ENCODE measurements at regions not wholly inside any gene's neighbourhood (a gene's known extent, or its start where the extent isn't known, plus 50 kb on each side); places are given as distances from the start of the nearest gene placed in this dataset.
"Not testable (repeated sequence)": the region's sequence is repeated elsewhere in the genome, so short reads cannot be mapped to it uniquely, and the experiment has no call there.

- Histone ChIP-seq H3K4me3 (ENCODE audit: low read length) (no peak overlapping the region), H3K27me3 (ENCODE audit: insufficient read depth, low read length) (no peaks in the 10 kb centered on the region), H3K9me3 (ENCODE audit: insufficient read depth, low read depth, low read length) (peaks cover 15% of the 10 kb centered on the region), H3K9ac (ENCODE audit: low read depth, low read length) (no peak overlapping the region), H3K27ac (ENCODE audit: low read depth, low read length) (no peak overlapping the region), H3K36me3 (ENCODE audit: insufficient read depth, low read length) (no peaks in the 10 kb centered on the region), H3K4me1 (ENCODE audit: insufficient read depth, low read length) (no peaks in the 10 kb centered on the region)
- 100% methylated on average over 1 of the region's 1 CpG for WGBS
Measured at GRCh38 chr6:48671505-48671904, 560.5 kb upstream of the PTCHD4 start.

GRCh38 chr6:48670546-48670945 lies 559.5 kb upstream of the PTCHD4 start:
- 100% methylated on average over 1 of the region's 2 CpGs for WGBS
- no peaks in the 10 kb centered on the region for H3K36me3 ChIP-seq (ENCODE audit: insufficient read depth, low read length)
- no peak overlapping the region for H3K27ac ChIP-seq (ENCODE audit: low read depth, low read length)
- no peaks in the 10 kb centered on the region for H3K27me3 ChIP-seq (ENCODE audit: insufficient read depth, low read length)
- no peaks in the 10 kb centered on the region for H3K4me1 ChIP-seq (ENCODE audit: insufficient read depth, low read length)
- H3K9ac ChIP-seq (ENCODE audit: low read depth, low read length): no peak overlapping the region
- no peak overlapping the region for H3K4me3 ChIP-seq (ENCODE audit: low read length)
- peaks cover 15% of the 10 kb centered on the region for H3K9me3 ChIP-seq (ENCODE audit: insufficient read depth, low read depth, low read length)

- WGBS: 93% methylated on average over 2 of the region's 2 CpGs
Measured at GRCh38 chr6:48667797-48668196, 556.8 kb upstream of the PTCHD4 start.

GRCh38 chr6:48664826-48665225 lies 553.8 kb upstream of the PTCHD4 start:
- WGBS: 94% methylated on average over 3 of the region's 3 CpGs

More at GRCh38 chr6:48667797-48668196, 556.8 kb upstream of the PTCHD4 start:
- Histone ChIP-seq H3K4me1 (ENCODE audit: insufficient read depth, low read length) (no peaks in the 10 kb centered on the region), H3K27me3 (ENCODE audit: insufficient read depth, low read length) (no peaks in the 10 kb centered on the region), H3K4me3 (ENCODE audit: low read length) (no peak overlapping the region), H3K27ac (ENCODE audit: low read depth, low read length) (no peak overlapping the region), H3K9me3 (ENCODE audit: insufficient read depth, low read depth, low read length) (peaks cover 15% of the 10 kb centered on the region), H3K9ac (ENCODE audit: low read depth, low read length) (no peak overlapping the region), H3K36me3 (ENCODE audit: insufficient read depth, low read length) (no peaks in the 10 kb centered on the region)

GRCh38 chr6:48658915-48659314 lies 547.9 kb upstream of the PTCHD4 start:
- 86% methylated on average over 2 of the region's 2 CpGs for WGBS
- H3K9me3 ChIP-seq (ENCODE audit: insufficient read depth, low read depth, low read length): no peaks in the 10 kb centered on the region
- H3K9ac ChIP-seq (ENCODE audit: low read depth, low read length): no peak overlapping the region
- no peaks in the 10 kb centered on the region for H3K4me1 ChIP-seq (ENCODE audit: insufficient read depth, low read length)
- no peaks in the 10 kb centered on the region for H3K27me3 ChIP-seq (ENCODE audit: insufficient read depth, low read length)
- H3K36me3 ChIP-seq (ENCODE audit: insufficient read depth, low read length): no peaks in the 10 kb centered on the region
- H3K4me3 ChIP-seq (ENCODE audit: low read length): no peak overlapping the region
- H3K27ac ChIP-seq (ENCODE audit: low read depth, low read length): no peak overlapping the region

More at GRCh38 chr6:48664826-48665225, 553.8 kb upstream of the PTCHD4 start:
- Histone ChIP-seq H3K4me3 (ENCODE audit: low read length) (no peak overlapping the region), H3K9me3 (ENCODE audit: insufficient read depth, low read depth, low read length) (no peaks in the 10 kb centered on the region), H3K4me1 (ENCODE audit: insufficient read depth, low read length) (no peaks in the 10 kb centered on the region), H3K27me3 (ENCODE audit: insufficient read depth, low read length) (no peaks in the 10 kb centered on the region), H3K36me3 (ENCODE audit: insufficient read depth, low read length) (no peaks in the 10 kb centered on the region), H3K27ac (ENCODE audit: low read depth, low read length) (no peak overlapping the region), H3K9ac (ENCODE audit: low read depth, low read length) (no peak overlapping the region)

- H3K4me3 ChIP-seq (ENCODE audit: low read length): no peak overlapping the region
- WGBS: 93% methylated on average over 1 of the region's 2 CpGs
- no peak overlapping the region for H3K27ac ChIP-seq (ENCODE audit: low read depth, low read length)
- H3K9ac ChIP-seq (ENCODE audit: low read depth, low read length): no peak overlapping the region
- H3K4me1 ChIP-seq (ENCODE audit: insufficient read depth, low read length): no peaks in the 10 kb centered on the region
- H3K27me3 ChIP-seq (ENCODE audit: insufficient read depth, low read length): no peaks in the 10 kb centered on the region
- peaks cover 8% of the 10 kb centered on the region; the same call in 1 of the 2 replicates for H3K9me3 ChIP-seq (ENCODE audit: insufficient read depth, low read depth, low read length)
- H3K36me3 ChIP-seq (ENCODE audit: insufficient read depth, low read length): no peaks in the 10 kb centered on the region
Measured at GRCh38 chr6:48641544-48641943, 530.5 kb upstream of the PTCHD4 start.

GRCh38 chr6:48638796-48639195 lies 527.8 kb upstream of the PTCHD4 start:
- H3K4me3 ChIP-seq (ENCODE audit: low read length); H3K27ac ChIP-seq (ENCODE audit: low read depth, low read length); H3K4me1 ChIP-seq (ENCODE audit: insufficient read depth, low read length); H3K36me3 ChIP-seq (ENCODE audit: insufficient read depth, low read length); H3K27me3 ChIP-seq (ENCODE audit: insufficient read depth, low read length); H3K9me3 ChIP-seq (ENCODE audit: insufficient read depth, low read depth, low read length); H3K9ac ChIP-seq (ENCODE audit: low read depth, low read length): not testable (repeated sequence)
- WGBS: 86% methylated on average over 1 of the region's 1 CpG

GRCh38 chr6:48630511-48630910 lies 519.5 kb upstream of the PTCHD4 start:
- H3K9ac ChIP-seq (ENCODE audit: low read depth, low read length): no peak overlapping the region
- no peaks in the 10 kb centered on the region for H3K9me3 ChIP-seq (ENCODE audit: insufficient read depth, low read depth, low read length)
- no CpG with 5 or more reads among the region's 1 CpG for WGBS

GRCh38 chr6:48628316-48628715 lies 517.3 kb upstream of the PTCHD4 start:
- WGBS: 77% methylated on average over 3 of the region's 3 CpGs
- Histone ChIP-seq H3K4me1 (ENCODE audit: insufficient read depth, low read length) (peaks cover 8% of the 10 kb centered on the region; the same call in 1 of the 2 replicates), H3K36me3 (ENCODE audit: insufficient read depth, low read length) (no peaks in the 10 kb centered on the region), H3K9me3 (ENCODE audit: insufficient read depth, low read depth, low read length) (no peaks in the 10 kb centered on the region), H3K9ac (ENCODE audit: low read depth, low read length) (no peak overlapping the region), H3K27ac (ENCODE audit: low read depth, low read length) (no peak overlapping the region), H3K27me3 (ENCODE audit: insufficient read depth, low read length) (no peaks in the 10 kb centered on the region), H3K4me3 (ENCODE audit: low read length) (no peak overlapping the region)

More at GRCh38 chr6:48630511-48630910, 519.5 kb upstream of the PTCHD4 start:
- Histone ChIP-seq H3K4me1 (ENCODE audit: insufficient read depth, low read length) (peaks cover 5% of the 10 kb centered on the region; the same call in 1 of the 2 replicates), H3K36me3 (ENCODE audit: insufficient read depth, low read length) (no peaks in the 10 kb centered on the region), H3K27me3 (ENCODE audit: insufficient read depth, low read length) (no peaks in the 10 kb centered on the region), H3K27ac (ENCODE audit: low read depth, low read length) (no peak overlapping the region), H3K4me3 (ENCODE audit: low read length) (no peak overlapping the region)

GRCh38 chr6:48626421-48626820 lies 515.4 kb upstream of the PTCHD4 start:
- peaks cover 8% of the 10 kb centered on the region; the same call in 1 of the 2 replicates for H3K4me1 ChIP-seq (ENCODE audit: insufficient read depth, low read length)
- no peak overlapping the region for H3K27ac ChIP-seq (ENCODE audit: low read depth, low read length)
- no peaks in the 10 kb centered on the region for H3K36me3 ChIP-seq (ENCODE audit: insufficient read depth, low read length)
- no peaks in the 10 kb centered on the region for H3K9me3 ChIP-seq (ENCODE audit: insufficient read depth, low read depth, low read length)
- no peak overlapping the region for H3K9ac ChIP-seq (ENCODE audit: low read depth, low read length)
- H3K4me3 ChIP-seq (ENCODE audit: low read length): no peak overlapping the region
- H3K27me3 ChIP-seq (ENCODE audit: insufficient read depth, low read length): no peaks in the 10 kb centered on the region

GRCh38 chr6:48624631-48625030 lies 513.6 kb upstream of the PTCHD4 start:
- Histone ChIP-seq H3K36me3 (ENCODE audit: insufficient read depth, low read length) (no peaks in the 10 kb centered on the region), H3K4me1 (ENCODE audit: insufficient read depth, low read length) (peaks cover 11% of the 10 kb centered on the region; the same call in 1 of the 2 replicates), H3K27me3 (ENCODE audit: insufficient read depth, low read length) (no peaks in the 10 kb centered on the region), H3K9me3 (ENCODE audit: insufficient read depth, low read depth, low read length) (no peaks in the 10 kb centered on the region), H3K9ac (ENCODE audit: low read depth, low read length) (no peak overlapping the region), H3K27ac (ENCODE audit: low read depth, low read length) (no peak overlapping the region), H3K4me3 (ENCODE audit: low read length) (no peak overlapping the region)
- 100% methylated on average over 1 of the region's 3 CpGs for WGBS

- Histone ChIP-seq H3K36me3 (ENCODE audit: insufficient read depth, low read length) (no peaks in the 10 kb centered on the region), H3K4me1 (ENCODE audit: insufficient read depth, low read length) (peaks cover 6% of the 10 kb centered on the region; the same call in 1 of the 2 replicates), H3K9ac (ENCODE audit: low read depth, low read length) (no peak overlapping the region), H3K9me3 (ENCODE audit: insufficient read depth, low read depth, low read length) (no peaks in the 10 kb centered on the region), H3K4me3 (ENCODE audit: low read length) (no peak overlapping the region), H3K27ac (ENCODE audit: low read depth, low read length) (no peak overlapping the region), H3K27me3 (ENCODE audit: insufficient read depth, low read length) (no peaks in the 10 kb centered on the region)
- WGBS: 82% methylated on average over 3 of the region's 3 CpGs
Measured at GRCh38 chr6:48619771-48620170, 508.8 kb upstream of the PTCHD4 start.

Measured in HUES64 (cell line).